ENCODE measurements at regions not wholly inside any gene's neighbourhood (a gene's known extent, or its start where the extent isn't known, plus 50 kb on each side); places are given as distances from the start of the nearest gene placed in this dataset.

DNA sequence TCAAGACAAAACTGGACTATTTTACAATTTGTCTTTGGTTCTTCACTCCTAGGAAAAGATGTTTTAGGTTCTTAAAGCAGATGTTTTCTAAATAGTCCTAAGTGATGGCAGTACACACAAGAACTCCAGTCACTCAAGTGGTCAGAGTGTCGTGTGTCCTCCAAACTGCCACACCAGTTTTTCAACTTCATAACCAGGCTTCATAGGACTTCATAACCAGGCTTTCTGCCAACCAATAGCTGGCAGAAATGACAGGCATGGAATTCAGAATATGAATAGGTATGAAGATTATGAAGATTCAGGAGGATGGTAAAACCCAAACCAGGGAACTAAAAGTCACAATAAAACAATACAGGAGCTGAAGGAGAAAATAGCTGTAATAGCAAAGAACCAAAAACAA, 721.2 kb upstream of the SEMA3D start:
- Mint-ChIP-seq H3K4me1 (no peaks in the 10 kb centered on the region), H3K36me3 (no peaks in the 10 kb centered on the region), H3K4me3 (no peak overlapping the region), H3K27me3 (ENCODE audit: low read depth in 3 of 3) (no peaks in the 10 kb centered on the region), H3K27ac (no peak overlapping the region), H3K9me3 (peaks cover 0 to 14% (median 6%) of the 10 kb centered on the region in 7 donors)
- no peak for DNase-seq
- no peaks in the 10 kb centered on the region for H4K20me1 ChIP-seq (ENCODE audit: insufficient read depth, low read length)
- H3K4me3 ChIP-seq (replicated peaks in 1 of 3; ENCODE audit: low read depth in 2 of 3, low read length in 3 of 3): no peak overlapping the region
- TF ChIP-seq, protein P1, sequence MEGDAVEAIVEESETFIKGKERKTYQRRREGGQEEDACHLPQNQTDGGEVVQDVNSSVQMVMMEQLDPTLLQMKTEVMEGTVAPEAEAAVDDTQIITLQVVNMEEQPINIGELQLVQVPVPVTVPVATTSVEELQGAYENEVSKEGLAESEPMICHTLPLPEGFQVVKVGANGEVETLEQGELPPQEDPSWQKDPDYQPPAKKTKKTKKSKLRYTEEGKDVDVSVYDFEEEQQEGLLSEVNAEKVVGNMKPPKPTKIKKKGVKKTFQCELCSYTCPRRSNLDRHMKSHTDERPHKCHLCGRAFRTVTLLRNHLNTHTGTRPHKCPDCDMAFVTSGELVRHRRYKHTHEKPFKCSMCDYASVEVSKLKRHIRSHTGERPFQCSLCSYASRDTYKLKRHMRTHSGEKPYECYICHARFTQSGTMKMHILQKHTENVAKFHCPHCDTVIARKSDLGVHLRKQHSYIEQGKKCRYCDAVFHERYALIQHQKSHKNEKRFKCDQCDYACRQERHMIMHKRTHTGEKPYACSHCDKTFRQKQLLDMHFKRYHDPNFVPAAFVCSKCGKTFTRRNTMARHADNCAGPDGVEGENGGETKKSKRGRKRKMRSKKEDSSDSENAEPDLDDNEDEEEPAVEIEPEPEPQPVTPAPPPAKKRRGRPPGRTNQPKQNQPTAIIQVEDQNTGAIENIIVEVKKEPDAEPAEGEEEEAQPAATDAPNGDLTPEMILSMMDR (IDR thresholded peaks at IDR 0.05): no peak
- H3K9ac ChIP-seq (ENCODE audit: insufficient read depth, low read length, poor library complexity, severe bottlenecking): no peak overlapping the region
- no peaks in the 10 kb centered on the region for H3K27me3 ChIP-seq (ENCODE audit: control insufficient read depth in 2 of 2, insufficient read depth in 2 of 2, low read length in 2 of 2)
- no CpG with 5 or more reads among the region's 1 CpG for WGBS (ENCODE audit: insufficient coverage)
- H3K4me2 ChIP-seq (replicated peaks; ENCODE audit: extremely low read depth, low read length, poor library complexity, severe bottlenecking): no peak overlapping the region
- H3K36me3 ChIP-seq (replicated peaks in 1 of 2; ENCODE audit: control insufficient read depth in 1 of 2, insufficient read depth in 2 of 2, low read length in 2 of 2): no peaks in the 10 kb centered on the region
- no peaks in the 10 kb centered on the region for H3K79me2 ChIP-seq (ENCODE audit: insufficient read depth, low read length)
- H2AFZ ChIP-seq (ENCODE audit: insufficient read depth, low read depth, low read length, poor library complexity, severe bottlenecking): no peak overlapping the region
- intact Hi-C loops (cut with micrococcal nuclease): no loop called here
- no peak overlapping the region for H3K27ac ChIP-seq (ENCODE audit: low read depth in 1 of 2, low read length in 2 of 2)
- H3K4me1 ChIP-seq (ENCODE audit: control insufficient read depth in 1 of 2, insufficient read depth in 2 of 2, low read length in 2 of 2): no peaks in the 10 kb centered on the region
- no peaks in the 10 kb centered on the region for H3K9me3 ChIP-seq (replicated peaks in 1 of 2; ENCODE audit: control insufficient read depth in 1 of 2, insufficient read depth in 1 of 2, low read length in 2 of 2)

GRCh38 chr7:85897967-85898366, 711.1 kb upstream of the SEMA3D start:
- no CpG with 5 or more reads among the region's 1 CpG for WGBS (ENCODE audit: insufficient coverage)
- H4K20me1 ChIP-seq (ENCODE audit: insufficient read depth, low read length): no peaks in the 10 kb centered on the region
- no peak overlapping the region for H2AFZ ChIP-seq (ENCODE audit: insufficient read depth, low read depth, low read length, poor library complexity, severe bottlenecking)
- H3K4me3 ChIP-seq (replicated peaks in 1 of 3; ENCODE audit: low read depth in 2 of 3, low read length in 3 of 3): no peak overlapping the region
- no peaks in the 10 kb centered on the region for H3K9me3 Mint-ChIP-seq
- intact Hi-C loops (cut with micrococcal nuclease): no loop called here
- H3K9ac ChIP-seq (ENCODE audit: insufficient read depth, low read length, poor library complexity, severe bottlenecking): no peak overlapping the region
- no peak overlapping the region for H3K27ac Mint-ChIP-seq
- no peak overlapping the region for H3K4me3 Mint-ChIP-seq
- no peak for DNase-seq
- no peaks in the 10 kb centered on the region for H3K36me3 ChIP-seq (replicated peaks in 1 of 2; ENCODE audit: control insufficient read depth in 1 of 2, insufficient read depth in 2 of 2, low read length in 2 of 2)
- no peak overlapping the region for H3K27ac ChIP-seq (ENCODE audit: low read depth in 1 of 2, low read length in 2 of 2)
- no peaks in the 10 kb centered on the region for H3K79me2 ChIP-seq (ENCODE audit: insufficient read depth, low read length)
- H3K4me1 ChIP-seq (ENCODE audit: control insufficient read depth in 1 of 2, insufficient read depth in 2 of 2, low read length in 2 of 2): no peaks in the 10 kb centered on the region
- TF ChIP-seq, protein P1 (IDR thresholded peaks at IDR 0.05): no peak
- H3K27me3 Mint-ChIP-seq (ENCODE audit: low read depth in 3 of 3): peaks cover 0 to 3% (median 0%) of the 10 kb centered on the region in 3 donors
- no peaks in the 10 kb centered on the region for H3K36me3 Mint-ChIP-seq
- H3K4me1 Mint-ChIP-seq: no peaks in the 10 kb centered on the region
- H3K9me3 ChIP-seq (replicated peaks in 1 of 2; ENCODE audit: control insufficient read depth in 1 of 2, insufficient read depth in 1 of 2, low read length in 2 of 2): no peaks in the 10 kb centered on the region
- H3K27me3 ChIP-seq (ENCODE audit: control insufficient read depth in 2 of 2, insufficient read depth in 2 of 2, low read length in 2 of 2): no peaks in the 10 kb centered on the region
- H3K4me2 ChIP-seq (replicated peaks; ENCODE audit: extremely low read depth, low read length, poor library complexity, severe bottlenecking): no peak overlapping the region
